ENCODE measurements at regions not wholly inside any gene's neighbourhood (a gene's known extent, or its start where the extent isn't known, plus 50 kb on each side); places are given as distances from the start of the nearest gene placed in this dataset.

GRCh38 chr1:38569932-38570656 is 289.5 kb downstream of the RRAGC start:
- DNase-seq = no peak

- no peak for DNase-seq
Observed at GRCh38 chr1:38568061-38568857, 291.3 kb downstream of the RRAGC start.

- no peak for DNase-seq
Observed at GRCh38 chr1:38567401-38567800, 292.2 kb downstream of the RRAGC start.

- no peak for DNase-seq
Observed at GRCh38 chr1:38565020-38565491, 294.5 kb downstream of the RRAGC start.

GRCh38 chr1:38563942-38564735 is 295.4 kb downstream of the RRAGC start:
- no peak for DNase-seq

GRCh38 chr1:38561725-38562124 is 297.8 kb downstream of the RRAGC start:
- no peak for DNase-seq

GRCh38 chr1:38561110-38561509 is 298.5 kb downstream of the RRAGC start:
- DNase-seq = no peak

- no peak for DNase-seq
Observed at GRCh38 chr1:38560457-38560856, 299.1 kb downstream of the RRAGC start.

GRCh38 chr1:38559446-38560165 is 300.0 kb downstream of the RRAGC start:
- DNase-seq = peak; percentile 90

- no peak for DNase-seq
Observed at GRCh38 chr1:38558500-38559445, 300.8 kb downstream of the RRAGC start.

GRCh38 chr1:38558055-38558454 is 301.5 kb downstream of the RRAGC start:
- DNase-seq = no peak

GRCh38 chr1:38555594-38555993 is 304.0 kb downstream of the RRAGC start:
- DNase-seq = no peak

- no peak for DNase-seq
Observed at GRCh38 chr1:38555130-38555529, 304.4 kb downstream of the RRAGC start.

- no peak for DNase-seq
Observed at GRCh38 chr1:38551318-38552307, 308.0 kb downstream of the RRAGC start.

- DNase-seq = no peak
Observed at GRCh38 chr1:38549191-38549590, 310.4 kb downstream of the RRAGC start.

- no peak for DNase-seq
Observed at GRCh38 chr1:38547321-38547720, 312.3 kb downstream of the RRAGC start.

- DNase-seq = no peak
Observed at GRCh38 chr1:38546636-38547035, 312.9 kb downstream of the RRAGC start.

GRCh38 chr1:38541223-38541622 is 318.3 kb downstream of the RRAGC start:
- DNase-seq = no peak

- no peak for DNase-seq
Observed at GRCh38 chr1:38539931-38540330, 319.6 kb downstream of the RRAGC start.

GRCh38 chr1:38538834-38539233 is 320.7 kb downstream of the RRAGC start:
- DNase-seq = no peak

Data from activated effector memory CD4-positive, alpha-beta T cell treated with anti-CD3 and anti-CD28 coated beads, Interleukin-2, amount 50 U/mL, for 16 hours (primary cell).